Left lung (tissue), 4 donors: ENCODE measurements at regions not wholly inside any gene's neighbourhood (a gene's known extent, or its start where the extent isn't known, plus 50 kb on each side); places are given as distances from the start of the nearest gene placed in this dataset.

Source experiments
- ATAC-seq: fragments of 200-7000 bp; cut with Tn5 transposase; one replicate; pipeline ENCODE4 v1.9.1; 2020; ENCODE audit warnings: moderate library complexity
- DNase-seq, 4 donors: peaks; one replicate each; pipeline ENCODE4 v3.0.0-alpha.2; 2013 to 2020
- H3K27ac ChIP-seq, 2 donors: fragments of 200-600 bp; sonication (generic) in 1 of 2; one replicate each; pipeline versions ENCODE4 v1.5.0 to v1.8.0; 2020 to 2021
- H3K27me3 ChIP-seq, 2 donors: fragments of 200-600 bp; sonication (generic) in 1 of 2; one replicate each; pipeline versions ENCODE4 v1.5.0 to v1.8.0; 2020 to 2021
- H3K36me3 ChIP-seq, 2 donors: fragments of 200-600 bp; sonication (generic) in 1 of 2; one replicate each; pipeline versions ENCODE4 v1.5.0 to v1.8.0; 2020 to 2021
- H3K4me1 ChIP-seq, 2 donors: fragments of 200-600 bp; one replicate each; pipeline ENCODE4 v1.8.0; 2021
- H3K4me3 ChIP-seq, 2 donors: fragments of 200-600 bp; sonication (generic) in 1 of 2; one replicate each; pipeline versions ENCODE4 v1.5.0 to v1.8.0; 2020 to 2021; ENCODE audit warnings: mild to moderate bottlenecking in 1 of 2
- H3K9me3 ChIP-seq, 2 donors: fragments of 200-600 bp; sonication (generic) in 1 of 2; one replicate each; pipeline versions ENCODE4 v1.5.0 to v1.8.0; 2020 to 2021
- intact Hi-C, 2 donors: fragments of 100-400 bp; cut with DNase I; formaldehyde crosslinking; loops; one replicate each; pipeline versions ENCODE4 v1.11.2 to v1.14.2; 2022
- TF ChIP-seq, protein P1 (sequence below), 2 donors: fragments of 200-600 bp; sonication (generic) in 1 of 2; IDR thresholded peaks; one replicate each; pipeline versions ENCODE4 v1.5.0 to v1.8.0; 2021; ENCODE audit warnings: antibody characterized with exemption in 2 of 2
- donor health status: DM: no; HTN: yes; CAD: no.
- donor health status: DM: no; HTN: no; CAD: no.

DNA sequence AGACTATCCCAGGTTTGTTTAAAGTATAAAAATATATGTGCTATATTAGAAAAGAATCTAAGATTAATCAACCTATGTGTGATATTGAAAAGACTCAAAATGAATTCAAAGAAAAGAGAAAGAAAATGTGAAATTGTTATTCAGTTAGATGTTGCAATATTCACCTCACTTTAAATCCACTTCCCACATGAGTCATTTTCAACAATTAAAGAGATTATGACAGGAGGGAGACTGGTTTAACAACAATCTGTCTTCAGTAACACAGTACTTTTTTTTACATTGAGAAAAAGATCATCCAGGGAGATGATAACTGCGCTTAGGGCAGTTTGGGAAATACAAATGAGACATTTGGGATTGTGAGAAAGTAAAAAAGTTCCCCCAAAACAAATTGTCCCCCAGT, 1246.2 kb downstream of the SLITRK1 start:
- H3K36me3 ChIP-seq, result no peaks in the 10 kb centered on the region
- TF ChIP-seq, protein P1, sequence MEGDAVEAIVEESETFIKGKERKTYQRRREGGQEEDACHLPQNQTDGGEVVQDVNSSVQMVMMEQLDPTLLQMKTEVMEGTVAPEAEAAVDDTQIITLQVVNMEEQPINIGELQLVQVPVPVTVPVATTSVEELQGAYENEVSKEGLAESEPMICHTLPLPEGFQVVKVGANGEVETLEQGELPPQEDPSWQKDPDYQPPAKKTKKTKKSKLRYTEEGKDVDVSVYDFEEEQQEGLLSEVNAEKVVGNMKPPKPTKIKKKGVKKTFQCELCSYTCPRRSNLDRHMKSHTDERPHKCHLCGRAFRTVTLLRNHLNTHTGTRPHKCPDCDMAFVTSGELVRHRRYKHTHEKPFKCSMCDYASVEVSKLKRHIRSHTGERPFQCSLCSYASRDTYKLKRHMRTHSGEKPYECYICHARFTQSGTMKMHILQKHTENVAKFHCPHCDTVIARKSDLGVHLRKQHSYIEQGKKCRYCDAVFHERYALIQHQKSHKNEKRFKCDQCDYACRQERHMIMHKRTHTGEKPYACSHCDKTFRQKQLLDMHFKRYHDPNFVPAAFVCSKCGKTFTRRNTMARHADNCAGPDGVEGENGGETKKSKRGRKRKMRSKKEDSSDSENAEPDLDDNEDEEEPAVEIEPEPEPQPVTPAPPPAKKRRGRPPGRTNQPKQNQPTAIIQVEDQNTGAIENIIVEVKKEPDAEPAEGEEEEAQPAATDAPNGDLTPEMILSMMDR (IDR thresholded peaks at IDR 0.05), result no peak
- no peak overlapping the region for H3K27ac ChIP-seq
- H3K9me3 ChIP-seq, result peaks cover 0 to 10% of the 10 kb centered on the region in 2 donors
- no peaks in the 10 kb centered on the region for H3K4me1 ChIP-seq
- H3K27me3 ChIP-seq, result no peaks in the 10 kb centered on the region
- no peak for ATAC-seq
- intact Hi-C loops, result no loop called here
- H3K4me3 ChIP-seq, result no peak overlapping the region
- DNase-seq, result no peak

DNA sequence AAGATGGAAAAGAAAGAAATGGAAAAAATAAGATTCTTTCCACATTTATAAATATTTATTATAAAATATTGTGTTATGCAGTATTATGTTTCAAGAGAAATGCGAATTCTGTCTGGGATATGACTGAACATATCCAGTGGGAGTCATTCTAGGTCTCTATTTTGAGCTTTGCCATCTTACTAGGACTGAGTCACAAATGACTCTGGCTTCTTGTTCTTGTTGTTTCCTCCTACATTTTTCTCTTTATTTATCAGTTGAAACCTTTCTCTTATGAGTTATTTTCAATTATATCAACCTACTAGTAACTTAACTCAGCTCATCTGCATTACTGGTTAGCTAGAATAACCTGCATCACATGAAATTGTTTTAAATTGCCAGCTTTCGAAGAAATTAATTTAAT, 1247.3 kb downstream of the SLITRK1 start:
- intact Hi-C loops, result no loop called here
- Histone ChIP-seq H3K4me1 (no peaks in the 10 kb centered on the region), H3K9me3 (peaks cover 0 to 10% of the 10 kb centered on the region in 2 donors), H3K27me3 (no peaks in the 10 kb centered on the region), H3K36me3 (no peaks in the 10 kb centered on the region), H3K4me3 (no peak overlapping the region), H3K27ac (no peak overlapping the region)
- no peak for ATAC-seq
- no peak for DNase-seq
- TF ChIP-seq, protein P1 (IDR thresholded peaks at IDR 0.05), result no peak

GRCh38 chr13:82627183-82627582, 1255.1 kb downstream of the SLITRK1 start:
- Histone ChIP-seq H3K27me3 (no peaks in the 10 kb centered on the region), H3K36me3 (no peaks in the 10 kb centered on the region), H3K4me1 (no peaks in the 10 kb centered on the region), H3K9me3 (peaks cover 0 to 5% of the 10 kb centered on the region in 2 donors), H3K27ac (no peak overlapping the region), H3K4me3 (no peak overlapping the region)
- intact Hi-C loops, result no loop called here
- DNase-seq (peak in 1 of 4 donors; percentile 2), ATAC-seq (no peak)
- TF ChIP-seq, protein P1 (IDR thresholded peaks at IDR 0.05), result no peak

DNA sequence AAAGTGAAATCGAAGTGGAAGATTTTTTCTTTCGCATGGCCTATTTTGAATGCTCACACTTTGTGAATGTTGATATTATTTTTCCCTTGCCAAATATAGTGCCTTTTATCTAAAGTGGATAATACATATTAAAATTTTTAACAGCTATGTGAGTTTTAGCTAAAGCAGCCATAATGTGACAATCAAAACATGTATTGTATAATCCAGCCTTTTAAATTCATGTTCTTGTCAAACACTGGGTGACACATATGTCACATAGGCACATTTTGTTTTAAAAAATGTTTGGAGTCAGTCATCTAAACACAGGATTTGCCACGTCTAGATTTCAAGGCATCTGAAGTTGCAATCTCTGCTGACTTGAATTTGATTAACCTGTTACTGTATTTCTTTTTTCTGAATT, 1256.6 kb downstream of the SLITRK1 start:
- Histone ChIP-seq H3K36me3 (no peaks in the 10 kb centered on the region), H3K4me3 (no peak overlapping the region), H3K27ac (no peak overlapping the region), H3K4me1 (no peaks in the 10 kb centered on the region), H3K27me3 (no peaks in the 10 kb centered on the region), H3K9me3 (no peaks in the 10 kb centered on the region)
- ATAC-seq (no peak), DNase-seq (no peak)
- intact Hi-C loops, result no loop called here
- TF ChIP-seq, protein P1 (IDR thresholded peaks at IDR 0.05), result no peak

GRCh38 chr13:82615043-82615442, 1267.2 kb downstream of the SLITRK1 start:
- Histone ChIP-seq H3K36me3 (no peaks in the 10 kb centered on the region), H3K27ac (no peak overlapping the region), H3K4me1 (no peaks in the 10 kb centered on the region), H3K4me3 (no peak overlapping the region), H3K9me3 (no peaks in the 10 kb centered on the region), H3K27me3 (no peaks in the 10 kb centered on the region)
- DNase-seq (no peak), ATAC-seq (no peak)
- intact Hi-C loops, result no loop called here
- TF ChIP-seq, protein P1 (IDR thresholded peaks at IDR 0.05), result no peak
